Tibial artery (tissue), 4 donors: ENCODE measurements at regions not wholly inside any gene's neighbourhood (a gene's known extent, or its start where the extent isn't known, plus 50 kb on each side); places are given as distances from the start of the nearest gene placed in this dataset.

Experiments used
- DNase-seq, 2 donors: peaks; one replicate each; pipeline ENCODE4 v3.0.0-alpha.2; 2019
- H3K27ac ChIP-seq, 2 donors: fragments of 200-600 bp; sonication (generic) in 1 of 2; 1 replicate in 1 of 2; 2 replicates in 1 of 2; pipeline ENCODE4 v1.5.1; 2018 to 2019; ENCODE audit warnings: mild to moderate bottlenecking in 1 of 2
- H3K27me3 ChIP-seq, 2 donors: fragments of 200-600 bp; sonication (generic) in 1 of 2; one replicate each; pipeline versions ENCODE4 v1.5.1 to v1.6.0; 2016 to 2019
- H3K36me3 ChIP-seq, 3 donors: fragments of 200-600 bp; sonication (generic) in 2 of 3; one replicate each; pipeline ENCODE4 v1.5.1; 2016 to 2019; ENCODE audit warnings: mild to moderate bottlenecking in 2 of 3
- H3K4me1 ChIP-seq, 4 donors: fragments of 200-600 bp; sonication (generic) in 2 of 4; 1 replicate in 3 of 4; 2 replicates in 1 of 4; pipeline ENCODE4 v1.5.1; 2016 to 2019
- H3K4me3 ChIP-seq, 2 donors: fragments of 200-600 bp; sonication (generic) in 1 of 2; 1 replicate in 1 of 2; 2 replicates in 1 of 2; pipeline ENCODE4 v1.5.1; 2018 to 2019; ENCODE audit warnings: mild to moderate bottlenecking in 2 of 2
- H3K9me3 ChIP-seq, 3 donors: fragments of 200-600 bp; sonication (generic) in 1 of 3; one replicate each; pipeline ENCODE4 v1.5.1; 2016 to 2019
- CTCF ChIP-seq, 2 experiments: fragments of 200-600 bp in 1 of 2; fragments of 450-650 bp in 1 of 2; IDR thresholded peaks; one replicate each; pipeline ENCODE4 v1.5.1; 2017 to 2019; ENCODE audit warnings: antibody characterized with exemption in 2 of 2, mild to moderate bottlenecking in 1 of 2, moderate library complexity in 1 of 2
- intact Hi-C: fragments of 100-400 bp; cut with DNase I; formaldehyde crosslinking; loops from one replicate; pipeline ENCODE4 v1.15.0; 2023; ENCODE audit warnings: low total_unique reads

DNA sequence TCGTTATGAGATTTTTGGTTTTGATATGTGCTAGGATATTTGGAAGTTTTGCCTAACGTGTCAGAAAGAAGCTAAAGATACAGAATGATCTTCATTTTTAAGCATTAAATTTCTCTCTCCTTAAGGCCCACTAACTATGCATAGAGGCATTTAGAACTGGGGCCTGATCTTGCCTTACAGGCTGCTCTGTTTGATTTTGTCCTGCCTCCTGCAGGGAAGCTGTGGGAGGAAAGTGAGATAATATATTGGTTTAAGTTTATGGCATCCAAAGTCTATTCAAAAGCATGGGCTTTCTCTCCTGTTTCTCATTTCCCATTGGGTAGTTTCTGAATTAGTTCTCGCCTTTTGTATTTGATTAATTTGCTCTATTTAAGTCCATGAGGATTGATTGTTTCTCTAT lies 250.3 kb upstream of the FBXO33 start:
- Histone ChIP-seq H3K27me3 (no peaks in the 10 kb centered on the region), H3K4me3 (no peak overlapping the region), H3K36me3 (no peaks in the 10 kb centered on the region), H3K9me3 (no peaks in the 10 kb centered on the region), H3K4me1 (peaks cover 0 to 10% (median 1%) of the 10 kb centered on the region in 4 donors), H3K27ac (no peak overlapping the region)
- no peak for TF ChIP-seq CTCF (IDR thresholded peaks at IDR 0.05)
- intact Hi-C loops = no loop called here
- no peak for DNase-seq

GRCh38 chr14:39681782-39682399 lies 249.7 kb upstream of the FBXO33 start:
- no peaks in the 10 kb centered on the region for H3K9me3 ChIP-seq
- no peaks in the 10 kb centered on the region for H3K27me3 ChIP-seq
- no peak for TF ChIP-seq CTCF (IDR thresholded peaks at IDR 0.05)
- no peaks in the 10 kb centered on the region for H3K36me3 ChIP-seq
- H3K4me3 ChIP-seq = no peak overlapping the region
- no peak for DNase-seq
- no peak overlapping the region for H3K27ac ChIP-seq
- intact Hi-C loops = no loop called here
- peaks cover 0 to 10% (median 1%) of the 10 kb centered on the region in 4 donors for H3K4me1 ChIP-seq

DNA sequence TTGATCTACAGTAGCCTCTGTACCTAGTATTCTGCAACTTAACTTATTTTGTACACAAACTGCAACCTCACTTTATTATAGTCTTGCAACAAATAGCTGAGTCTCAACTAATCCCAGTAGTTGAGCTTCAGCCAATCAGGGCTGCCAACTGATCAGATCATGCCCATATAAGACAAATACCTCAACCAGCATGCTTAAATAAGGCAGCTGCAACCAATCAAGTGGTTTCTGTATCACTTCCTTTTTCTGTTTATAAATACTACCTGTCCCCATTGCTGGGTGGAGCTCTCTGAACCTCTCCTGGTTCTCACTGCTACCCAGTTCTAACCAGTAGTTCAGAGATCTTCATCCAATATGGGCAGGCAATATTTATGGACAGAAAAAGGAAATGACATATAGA lies 248.5 kb upstream of the FBXO33 start:
- no peak for TF ChIP-seq CTCF (IDR thresholded peaks at IDR 0.05)
- Histone ChIP-seq H3K9me3 (no peaks in the 10 kb centered on the region), H3K27ac (no peak overlapping the region), H3K4me3 (no peak overlapping the region), H3K4me1 (peaks cover 0 to 10% (median 1%) of the 10 kb centered on the region in 4 donors), H3K27me3 (no peaks in the 10 kb centered on the region), H3K36me3 (no peaks in the 10 kb centered on the region)
- intact Hi-C loops = no loop called here
- DNase-seq = no peak

DNA sequence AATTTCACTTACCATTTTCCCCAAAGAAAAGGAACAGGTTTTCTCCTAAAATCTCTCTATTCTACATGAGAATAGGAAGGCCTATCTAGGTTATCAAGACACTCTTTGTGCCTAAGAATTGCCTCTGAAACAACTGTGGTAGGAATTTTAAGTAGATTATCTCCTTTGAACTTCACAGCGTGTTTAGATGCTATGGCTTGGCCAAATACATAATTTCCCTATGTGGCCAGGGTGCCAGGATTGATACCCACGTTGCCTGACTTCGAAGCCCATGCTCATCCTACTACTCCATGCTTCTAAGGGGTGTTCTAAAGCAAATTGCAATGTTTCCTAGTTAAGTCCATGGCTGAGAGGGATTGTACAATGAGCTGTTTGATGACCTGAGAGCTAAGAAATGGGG lies 241.5 kb upstream of the FBXO33 start:
- no peaks in the 10 kb centered on the region for H3K9me3 ChIP-seq
- no peaks in the 10 kb centered on the region for H3K27me3 ChIP-seq
- no peak for TF ChIP-seq CTCF (IDR thresholded peaks at IDR 0.05)
- no peak for DNase-seq
- H3K4me3 ChIP-seq = no peak overlapping the region
- no peaks in the 10 kb centered on the region for H3K4me1 ChIP-seq
- no peak overlapping the region for H3K27ac ChIP-seq
- H3K36me3 ChIP-seq = no peaks in the 10 kb centered on the region
- intact Hi-C loops = no loop called here

GRCh38 chr14:39673270-39673711 lies 241.1 kb upstream of the FBXO33 start:
- Histone ChIP-seq H3K27me3 (no peaks in the 10 kb centered on the region), H3K27ac (no peak overlapping the region), H3K9me3 (no peaks in the 10 kb centered on the region), H3K4me3 (no peak overlapping the region), H3K4me1 (no peaks in the 10 kb centered on the region), H3K36me3 (no peaks in the 10 kb centered on the region)
- intact Hi-C loops = no loop called here
- DNase-seq = no peak
- TF ChIP-seq CTCF (IDR thresholded peaks at IDR 0.05) = no peak

GRCh38 chr14:39668449-39668848 lies 236.2 kb upstream of the FBXO33 start:
- no peak for DNase-seq
- H3K27ac ChIP-seq = no peak overlapping the region
- H3K4me1 ChIP-seq = no peaks in the 10 kb centered on the region
- H3K9me3 ChIP-seq = no peaks in the 10 kb centered on the region
- intact Hi-C loops = no loop called here
- H3K27me3 ChIP-seq = no peaks in the 10 kb centered on the region
- H3K4me3 ChIP-seq = no peak overlapping the region
- H3K36me3 ChIP-seq = no peaks in the 10 kb centered on the region
- TF ChIP-seq CTCF (IDR thresholded peaks at IDR 0.05) = no peak
